ENCODE measurements at regions not wholly inside any gene's neighbourhood (a gene's known extent, or its start where the extent isn't known, plus 50 kb on each side); places are given as distances from the start of the nearest gene placed in this dataset.
"Not testable (repeated sequence)": the region's sequence is repeated elsewhere in the genome, so short reads cannot be mapped to it uniquely, and the experiment has no call there.

DNA sequence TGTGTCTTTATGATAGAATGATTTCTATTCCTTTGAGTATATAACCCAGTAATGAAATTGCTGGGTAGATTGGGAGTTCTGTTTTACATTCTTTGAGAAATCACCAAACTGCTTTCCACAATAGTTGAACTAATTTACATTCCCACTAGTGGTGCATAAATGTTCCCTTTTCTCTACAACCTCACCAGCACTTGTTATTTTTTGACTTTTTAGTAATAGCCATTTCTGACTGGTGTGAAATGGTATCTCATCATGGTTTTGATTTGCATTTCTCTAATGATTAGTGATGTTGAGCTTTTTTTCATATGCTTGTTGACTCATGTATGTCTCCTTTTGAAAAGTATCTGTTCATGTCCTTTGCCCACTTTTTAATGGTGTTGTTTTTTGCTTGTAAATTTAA, 296.0 kb upstream of the PIK3R1 start:
- not testable (repeated sequence) for DNase-seq

DNA sequence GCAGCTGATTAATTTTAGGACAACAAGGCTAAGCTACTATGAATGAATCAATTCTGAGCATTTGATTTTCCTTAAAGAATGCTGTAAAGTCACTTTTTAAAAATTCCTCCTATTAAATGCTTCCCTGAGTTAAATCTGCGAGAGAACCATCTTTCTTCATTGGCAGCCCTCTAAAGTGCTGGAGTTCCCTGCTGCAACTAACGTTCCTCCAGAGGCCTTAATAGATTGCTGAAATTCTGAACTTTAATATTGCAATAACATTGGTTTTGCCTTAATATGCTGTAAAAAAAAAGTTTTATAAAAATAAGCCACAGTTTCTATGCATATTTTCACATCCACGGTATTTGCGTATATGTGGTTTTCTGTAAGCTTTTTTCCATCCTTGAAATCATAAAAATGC, 298.0 kb upstream of the PIK3R1 start:
- DNase-seq: no peak

DNA sequence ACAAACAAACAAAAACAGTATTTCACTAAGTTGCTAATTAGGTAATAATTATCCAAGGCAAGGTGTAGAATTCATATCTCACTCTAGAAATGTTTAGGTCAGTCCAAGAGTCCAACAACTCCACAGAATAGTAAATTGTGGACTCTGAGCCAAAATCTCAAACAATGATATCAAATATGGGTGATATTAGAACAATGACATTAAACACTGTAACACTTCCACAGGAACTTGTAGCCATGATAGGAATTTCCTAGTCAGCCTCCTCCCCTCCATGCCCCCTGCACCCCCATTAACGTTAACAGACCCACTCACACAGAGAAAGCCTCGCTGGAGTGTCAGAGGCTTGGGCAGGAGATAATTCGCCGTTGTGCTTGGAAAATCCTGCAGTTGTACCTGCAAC, 305.0 kb upstream of the PIK3R1 start:
- DNase-seq: no peak

DNA sequence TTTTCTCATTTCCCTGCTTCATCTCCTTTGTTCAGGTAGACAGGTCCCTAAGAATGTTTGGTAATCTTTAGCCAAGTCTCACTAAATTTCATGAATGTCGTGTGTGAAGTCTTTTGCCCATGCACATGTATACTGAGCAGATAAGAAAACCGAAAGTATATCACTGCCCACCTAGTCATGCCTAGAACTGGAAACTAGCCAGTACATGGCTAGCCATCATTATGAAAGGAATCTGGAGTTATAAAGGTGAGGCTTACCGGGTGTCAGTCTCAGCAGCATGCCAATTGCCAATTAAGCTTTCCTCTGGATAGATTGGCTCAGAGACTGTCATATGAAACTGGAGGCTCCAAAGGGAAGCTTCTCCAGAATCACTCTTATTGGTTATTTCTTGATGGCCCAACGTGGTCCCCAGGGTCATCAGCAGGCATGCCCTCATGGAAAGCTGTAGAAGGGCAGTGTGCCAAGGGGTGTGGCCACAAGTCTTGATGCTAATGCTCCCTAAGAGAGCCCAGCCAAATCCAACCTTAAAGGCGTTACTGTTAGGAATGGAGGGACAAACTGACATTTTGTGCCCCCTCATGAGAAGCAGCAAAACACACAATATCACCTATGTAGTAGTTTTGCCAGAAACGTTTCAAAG, 307.3 kb upstream of the PIK3R1 start:
- DNase-seq: no peak

DNA sequence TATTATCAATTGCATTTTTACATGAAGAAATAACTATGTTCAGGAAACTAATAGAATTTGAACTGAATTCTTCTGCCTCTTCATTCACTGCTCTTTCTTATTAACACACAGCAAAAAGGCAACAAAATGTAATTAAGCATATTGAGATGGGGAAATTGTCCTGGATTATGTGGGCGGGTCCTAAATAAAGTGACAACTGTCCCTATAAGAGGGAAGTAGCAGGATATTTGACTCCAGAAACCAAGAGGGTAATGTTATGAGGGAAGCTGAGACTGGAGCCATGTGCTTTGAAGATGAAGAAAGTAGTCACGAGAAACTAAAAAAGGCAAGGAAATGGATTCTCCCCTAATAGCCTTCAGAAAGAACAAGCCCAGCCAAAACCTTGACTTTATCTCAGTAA, 311.2 kb upstream of the PIK3R1 start:
- no peak for DNase-seq

DNA sequence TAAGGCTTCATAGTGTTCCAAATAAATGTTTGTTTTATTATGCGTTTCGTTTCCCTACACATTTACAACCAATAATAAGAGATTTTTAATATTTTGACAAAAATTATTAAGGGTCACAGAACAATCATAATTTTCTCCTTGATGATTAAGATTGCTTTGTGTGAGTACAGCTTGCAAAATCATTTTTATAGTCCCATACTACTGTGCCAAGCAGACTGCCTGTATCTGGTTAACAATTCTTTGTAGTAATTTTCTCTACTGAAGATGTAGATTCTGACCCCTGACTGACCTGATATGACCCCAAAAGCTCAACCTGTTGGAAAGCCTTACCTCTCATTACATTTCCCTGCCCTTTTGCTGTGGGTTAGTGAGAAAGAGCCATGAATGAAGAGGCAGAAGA, 311.9 kb upstream of the PIK3R1 start:
- DNase-seq: no peak

DNA sequence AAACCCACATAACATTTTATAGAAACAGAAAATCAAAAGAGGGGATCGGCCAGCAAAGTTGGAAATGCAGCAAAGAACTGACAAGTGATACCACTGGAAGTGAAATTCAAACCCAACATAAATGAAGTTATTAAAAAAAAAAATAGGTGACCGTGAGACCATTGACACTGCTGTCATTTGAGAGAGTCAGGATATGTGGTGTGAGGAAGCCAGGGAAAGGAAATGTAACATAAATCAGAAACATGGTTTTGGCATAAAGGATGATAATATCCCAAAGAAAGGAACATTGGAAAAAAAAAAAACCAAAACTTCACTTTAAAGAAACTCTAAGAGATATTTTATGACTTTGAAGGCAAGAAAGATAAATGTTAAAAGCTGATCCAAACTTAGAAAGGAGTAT, 312.4 kb upstream of the PIK3R1 start:
- DNase-seq: no peak

DNA sequence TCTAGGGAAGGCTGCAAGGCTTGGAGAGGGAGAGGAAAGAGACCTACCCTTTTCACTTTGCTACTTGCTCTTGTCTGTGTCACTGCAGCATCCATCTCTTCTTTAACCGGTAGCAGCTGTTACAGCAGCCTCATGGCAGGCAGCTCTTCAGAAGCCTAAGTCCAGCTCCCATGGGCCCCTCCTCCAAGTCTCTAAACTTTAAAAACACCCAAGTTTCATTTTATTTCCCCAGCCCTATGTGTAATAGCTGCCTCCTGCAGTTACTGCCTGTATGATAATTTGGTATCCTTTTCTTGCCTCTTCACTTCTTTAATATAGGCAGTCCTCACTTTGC, 313.1 kb upstream of the PIK3R1 start:
- DNase-seq: no peak

DNA sequence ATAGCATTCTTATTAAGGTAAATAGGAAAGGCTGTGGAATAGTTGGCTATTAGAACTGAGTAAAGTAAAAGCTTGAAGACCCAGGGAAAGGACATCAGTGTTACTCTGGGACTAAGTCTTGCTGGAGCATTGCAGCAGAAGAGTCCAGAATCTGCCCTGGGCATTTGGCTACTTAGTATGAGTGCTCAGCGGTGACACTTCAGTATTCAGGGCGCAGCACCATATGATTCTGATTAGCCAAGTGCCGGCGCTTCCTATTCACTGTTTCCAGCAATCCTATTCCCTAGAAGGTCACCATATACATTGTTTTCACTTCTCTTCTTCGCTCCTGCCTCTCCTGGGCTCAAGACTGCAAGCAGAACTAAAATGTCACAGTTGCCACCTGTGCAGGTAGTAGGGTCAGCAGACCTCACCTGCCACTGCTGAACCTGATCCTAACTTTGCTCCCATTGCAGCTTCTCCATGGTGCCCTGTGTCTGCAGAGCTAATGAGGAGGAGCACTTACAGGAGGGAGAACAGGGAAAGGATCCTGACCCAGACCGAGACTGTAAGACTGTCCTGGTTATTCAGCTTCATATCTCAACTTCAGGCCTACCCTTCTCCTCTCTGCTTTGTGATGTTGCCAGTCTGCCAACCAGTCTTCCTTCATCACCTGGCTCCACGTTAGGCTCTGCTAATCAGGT, 313.6 kb upstream of the PIK3R1 start:
- DNase-seq: no peak

DNA sequence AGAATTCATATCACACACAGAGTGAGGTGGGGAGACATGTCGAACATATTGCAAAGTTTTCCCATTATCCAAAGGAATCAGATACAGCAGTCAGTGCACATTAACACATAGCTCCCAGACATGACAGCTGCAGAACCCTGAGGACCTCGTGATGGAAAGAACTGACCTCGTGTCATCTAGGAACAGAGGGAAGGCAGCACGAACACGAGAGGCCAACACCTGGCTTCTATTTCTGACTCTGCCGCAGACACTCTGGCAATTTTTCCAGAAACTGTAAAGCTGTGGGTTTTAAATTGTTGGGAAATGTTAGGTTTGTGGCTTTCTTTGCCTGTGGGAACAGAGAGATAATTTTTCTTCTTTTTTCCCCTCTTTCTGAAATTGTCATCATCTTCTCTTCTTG, 315.0 kb upstream of the PIK3R1 start:
- peak; percentile 65 for DNase-seq

DNA sequence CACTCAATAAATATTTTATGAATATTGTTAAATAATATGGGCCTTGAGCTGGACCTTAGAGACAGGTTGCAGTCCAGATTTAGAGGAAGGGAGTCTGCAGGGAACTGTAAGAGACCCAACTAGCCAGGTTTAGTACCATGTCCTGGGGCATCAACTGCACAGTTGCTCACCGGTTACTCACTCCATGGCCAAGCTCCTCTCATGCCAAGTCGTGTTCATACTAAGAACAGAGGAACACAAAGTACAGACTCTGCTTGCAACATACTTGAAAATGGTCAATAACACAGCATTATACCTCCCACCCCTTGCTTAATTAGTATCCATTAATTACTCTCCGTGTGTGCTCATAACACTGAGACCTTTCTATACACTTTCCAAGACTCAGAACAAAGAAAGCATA, 317.6 kb upstream of the PIK3R1 start:
- DNase-seq: no peak

DNA sequence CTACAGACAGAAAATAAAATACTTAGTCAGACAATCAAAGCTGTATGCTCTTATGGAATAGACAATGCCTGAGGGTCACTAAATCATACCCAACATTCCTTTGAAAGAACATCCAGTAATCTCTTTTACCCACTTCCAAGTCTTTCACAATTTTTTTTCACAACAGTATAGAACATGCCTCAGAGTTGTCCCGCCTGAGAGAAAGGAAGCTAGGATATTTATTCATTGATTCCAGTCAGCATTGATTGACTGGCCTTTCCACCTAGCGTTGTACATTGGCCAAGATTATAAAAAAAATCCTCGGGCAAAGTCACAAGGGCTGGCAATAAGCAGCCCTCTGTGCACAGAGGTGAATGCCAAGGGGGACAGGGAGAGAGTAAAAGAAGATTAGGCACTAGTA, 318.1 kb upstream of the PIK3R1 start:
- no peak for DNase-seq

DNA sequence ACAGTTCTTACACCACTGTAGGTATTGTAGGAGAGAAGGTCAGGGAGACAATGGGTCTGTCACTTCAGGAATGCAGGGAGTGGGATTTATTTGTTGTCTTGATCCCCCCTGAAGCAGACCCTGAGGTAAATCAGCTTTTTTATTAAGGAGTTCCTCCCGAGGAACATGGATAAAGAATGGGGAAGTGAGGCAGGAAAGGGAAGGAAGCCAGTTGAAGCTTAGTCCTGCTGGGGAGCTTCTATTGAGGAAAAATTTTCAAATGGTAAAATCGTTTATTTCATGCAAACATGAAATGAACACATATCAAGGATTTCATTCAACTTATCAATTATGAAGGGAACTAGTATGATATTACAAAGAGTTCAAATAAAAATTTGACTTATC, 318.6 kb upstream of the PIK3R1 start:
- DNase-seq: no peak

DNA sequence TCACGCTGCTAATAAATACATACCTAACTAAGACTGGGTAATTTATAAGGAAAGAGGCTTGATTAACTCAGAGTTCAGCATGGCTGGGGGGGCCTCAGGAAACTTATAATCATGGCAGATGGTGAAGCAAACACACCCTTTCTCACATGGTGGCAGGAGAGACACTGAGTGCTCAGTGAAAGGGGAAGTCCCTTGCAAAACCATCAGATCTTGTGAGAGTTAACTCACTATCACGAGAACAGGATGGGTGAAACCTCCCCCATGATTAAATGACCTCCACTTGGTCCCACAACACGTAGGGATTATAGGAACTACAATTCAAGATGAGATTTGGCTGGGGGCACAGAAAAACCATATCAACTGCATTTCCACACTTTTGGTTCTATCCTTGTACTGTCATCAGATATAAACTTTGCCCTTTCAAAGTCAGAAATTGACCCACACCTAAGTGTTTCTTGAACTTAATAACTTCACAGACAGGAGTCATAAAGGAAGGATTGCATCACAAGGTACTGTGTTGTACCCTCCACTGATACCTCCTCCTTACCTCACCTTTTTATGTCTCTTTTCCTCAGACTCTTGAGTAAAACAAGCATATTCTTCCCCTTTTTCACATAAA, 319.1 kb upstream of the PIK3R1 start:
- DNase-seq: no peak

DNA sequence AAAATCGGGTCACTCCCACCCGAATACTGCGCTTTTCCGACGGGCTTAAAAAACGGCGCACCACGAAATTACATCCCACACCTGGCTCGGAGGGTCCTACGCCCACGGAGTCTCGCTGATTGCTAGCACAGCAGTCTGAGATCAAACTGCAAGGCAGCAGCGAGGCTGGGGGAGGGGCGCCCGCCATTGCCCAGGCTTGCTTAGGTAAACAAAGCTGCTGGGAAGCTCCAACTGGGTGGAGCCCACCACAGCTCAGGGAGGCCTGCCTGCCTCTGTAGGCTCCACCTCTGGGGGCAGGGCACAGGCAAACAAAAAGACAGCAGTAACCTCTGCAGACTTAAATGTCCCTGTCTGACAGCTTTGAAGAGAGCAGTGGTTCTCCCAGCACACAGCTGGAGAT, 325.7 kb upstream of the PIK3R1 start:
- DNase-seq: not testable (repeated sequence)

DNA sequence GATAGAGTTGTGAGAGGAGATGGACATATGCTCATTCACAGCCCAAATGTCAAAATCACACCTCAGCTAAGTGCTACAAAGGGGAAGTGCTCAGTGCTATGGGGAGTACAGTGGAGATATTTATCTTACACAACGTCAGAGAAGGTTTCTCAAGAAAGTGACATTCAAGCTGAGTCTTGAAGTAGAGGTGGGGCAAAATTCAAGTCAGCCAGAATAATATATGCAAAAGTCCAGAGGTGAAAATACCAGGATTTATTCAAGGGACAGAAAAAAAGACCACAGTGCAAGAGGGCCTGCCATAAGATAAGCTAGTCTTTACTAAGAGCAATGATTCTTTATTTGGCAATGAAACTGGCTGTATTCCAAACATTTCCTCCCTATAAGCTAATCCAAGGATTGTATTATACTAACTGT, 327.8 kb upstream of the PIK3R1 start:
- no peak for DNase-seq

DNA sequence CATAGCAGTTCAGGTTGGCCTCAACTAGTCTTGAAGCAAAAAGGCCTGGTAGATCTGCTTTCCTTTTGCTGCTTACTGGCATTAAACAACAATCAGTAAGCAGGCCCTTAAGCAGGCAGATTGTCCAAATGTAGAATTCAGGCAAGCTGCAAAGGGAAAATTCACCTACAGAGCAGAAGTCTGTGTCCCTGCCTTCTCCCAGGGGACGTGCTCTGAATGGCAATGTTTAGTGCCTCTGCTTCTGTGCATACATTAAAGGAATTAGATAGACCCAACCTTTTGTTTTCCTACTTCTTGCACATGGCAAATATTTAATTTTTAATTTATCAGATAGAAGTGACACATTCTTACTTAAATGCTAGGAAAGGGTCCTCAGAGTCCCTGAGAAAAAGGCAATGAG, 328.8 kb upstream of the PIK3R1 start:
- no peak for DNase-seq

DNA sequence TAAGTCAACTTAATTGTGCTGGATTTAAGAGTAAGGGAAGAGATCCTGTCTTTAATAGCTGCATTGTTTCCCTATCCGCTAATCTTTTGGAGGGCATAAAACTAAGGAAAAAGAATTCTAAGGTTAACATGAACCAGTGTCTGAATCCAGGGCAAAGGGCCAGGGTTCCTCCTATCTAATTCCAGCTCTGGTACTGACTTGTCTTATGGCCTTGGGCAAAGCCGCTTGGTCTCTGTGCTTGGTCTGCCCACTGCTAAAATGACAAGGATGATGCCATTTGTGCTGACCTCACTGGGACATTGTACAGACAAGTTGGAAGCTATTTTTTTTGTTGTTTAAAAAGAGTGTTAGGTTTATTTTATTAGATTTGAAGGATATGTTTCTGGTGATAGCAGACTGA, 334.7 kb upstream of the PIK3R1 start:
- DNase-seq: no peak

DNA sequence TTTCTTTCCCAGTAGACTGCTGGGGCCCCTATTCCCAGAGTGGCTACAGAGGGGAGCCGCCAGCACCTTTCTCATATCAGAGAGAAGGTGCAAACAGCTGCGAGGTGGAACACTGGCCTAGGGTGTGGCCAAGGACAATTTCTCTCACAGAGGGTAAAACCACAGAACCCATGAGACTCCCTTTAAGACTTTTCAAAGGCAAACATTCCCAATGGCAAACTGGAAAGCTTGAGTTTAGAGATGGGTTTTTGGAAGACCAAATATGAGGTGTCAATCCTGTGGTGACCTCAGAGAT, 335.1 kb upstream of the PIK3R1 start:
- DNase-seq: no peak

DNA sequence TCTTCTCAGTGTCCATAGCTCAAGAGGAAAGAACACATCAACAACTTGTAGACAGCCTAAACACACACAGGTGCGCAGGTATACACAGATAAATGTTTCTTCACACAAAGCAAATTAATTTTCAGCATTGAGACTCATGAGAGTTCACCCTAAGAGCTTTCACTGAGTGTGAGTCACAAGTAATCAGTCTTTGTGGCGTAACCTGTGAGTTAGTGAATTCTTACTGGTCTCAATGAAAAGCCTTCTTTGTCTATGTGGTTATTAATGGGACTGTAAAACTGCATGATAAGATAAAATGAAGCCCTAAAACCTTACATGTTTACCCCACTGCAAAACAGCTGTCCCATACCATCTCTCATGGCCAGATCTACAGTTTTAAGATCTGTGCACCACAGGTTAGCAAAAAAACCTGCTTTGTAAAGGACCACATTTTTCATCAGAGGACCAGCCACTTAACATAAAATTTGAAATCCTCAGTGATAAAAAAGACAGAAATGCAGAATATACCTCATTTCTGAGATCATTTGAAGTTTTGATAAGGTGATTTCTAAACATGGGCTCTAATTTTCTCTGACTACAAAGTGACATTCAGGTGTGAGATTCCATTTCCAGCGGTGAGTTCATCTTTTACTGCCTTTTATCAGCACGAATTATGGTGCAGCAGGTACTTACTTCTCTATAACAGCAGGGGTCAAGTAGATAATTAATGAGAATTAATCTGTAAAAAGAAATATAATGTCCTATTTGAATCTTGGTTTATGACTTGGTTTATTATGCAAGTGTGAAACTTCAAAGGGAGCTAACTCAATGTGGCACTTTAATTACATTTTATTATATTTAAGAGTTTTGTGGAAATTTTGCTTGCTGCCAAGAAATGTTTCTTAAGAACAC, 335.7 kb upstream of the PIK3R1 start:
- no peak for DNase-seq

DNA sequence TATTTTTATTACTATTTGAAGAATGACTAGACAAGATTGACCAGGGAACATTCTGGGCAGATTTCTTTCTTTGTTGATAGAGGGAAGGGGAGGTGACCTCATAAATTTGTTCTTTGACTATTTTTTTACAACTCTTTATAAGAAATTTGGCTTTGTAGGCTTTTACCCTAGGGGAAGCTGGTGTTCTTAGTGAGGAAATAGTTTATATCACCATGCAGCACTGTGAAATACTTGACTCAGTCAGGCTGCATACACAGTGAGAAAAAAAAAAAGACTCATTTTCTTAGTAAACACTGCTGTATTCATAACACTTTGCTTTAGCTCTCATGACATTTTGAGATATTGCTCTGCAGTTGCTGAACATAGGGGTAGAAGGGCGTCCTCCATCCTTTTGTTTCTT, 336.6 kb upstream of the PIK3R1 start:
- no peak for DNase-seq

DNA sequence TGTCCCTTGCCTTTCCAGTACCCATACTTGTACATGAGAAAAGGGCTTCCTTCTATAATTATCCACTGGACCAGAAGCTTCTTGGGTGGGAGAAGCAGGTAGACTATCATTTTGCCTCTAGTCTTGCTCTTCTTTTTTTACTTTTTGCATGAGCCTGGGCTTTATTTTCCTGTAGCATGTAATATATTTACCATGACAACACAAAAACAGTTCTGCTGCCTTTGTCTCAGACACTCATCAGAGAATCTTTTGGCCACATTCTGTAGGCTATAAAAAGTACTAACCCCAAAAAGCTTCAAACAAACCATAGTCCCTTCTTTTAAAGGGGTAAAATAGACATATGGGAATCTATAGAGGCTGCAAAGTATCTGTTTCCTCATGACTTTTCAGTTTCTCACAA, 339.2 kb upstream of the PIK3R1 start:
- no peak for DNase-seq

DNA sequence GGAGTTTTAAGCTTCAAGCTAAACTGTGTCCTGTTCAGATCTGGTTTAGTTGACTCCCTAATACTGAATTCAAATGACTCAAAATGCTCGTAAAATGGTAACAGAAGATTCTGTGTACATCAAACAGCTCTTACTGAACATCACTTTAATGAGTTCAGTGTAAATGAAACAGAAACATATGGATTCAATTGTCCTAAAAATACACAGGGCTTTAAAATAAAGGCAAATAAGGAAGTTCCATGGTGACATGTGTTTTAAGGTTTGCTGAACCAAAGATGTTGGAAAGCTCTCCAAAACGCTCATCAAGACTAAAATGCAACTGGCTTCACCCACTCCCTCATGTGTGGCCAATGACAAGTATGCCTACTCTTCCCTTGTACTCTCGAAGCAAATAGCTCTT, 340.0 kb upstream of the PIK3R1 start:
- peak; percentile 51 for DNase-seq

DNA sequence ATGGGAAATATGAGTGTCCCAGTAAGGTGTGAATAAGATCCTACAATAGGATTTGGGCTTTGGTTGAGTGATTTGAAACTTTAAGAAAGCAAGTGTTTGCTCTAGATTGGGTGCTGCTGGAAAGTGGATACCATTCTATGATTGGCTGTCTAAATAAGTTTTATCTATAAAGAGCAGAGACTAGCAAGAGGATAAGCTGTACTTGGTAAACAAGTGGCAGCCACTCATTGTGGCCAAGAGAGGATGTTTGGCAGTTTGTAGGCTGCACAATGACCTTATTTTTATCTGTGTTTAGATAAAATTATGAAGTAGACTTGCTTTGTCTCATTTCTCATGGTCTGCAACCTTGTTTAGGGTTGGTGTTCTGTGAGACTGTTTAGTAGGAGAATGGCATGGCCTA, 341.6 kb upstream of the PIK3R1 start:
- no peak for DNase-seq
